CD14-positive monocyte (primary cell): ENCODE measurements at regions not wholly inside any gene's neighbourhood (a gene's known extent, or its start where the extent isn't known, plus 50 kb on each side); places are given as distances from the start of the nearest gene placed in this dataset.

ENCODE experiments used
- DNase-seq, 3 donors: peaks; one replicate each; pipeline ENCODE4 v3.0.0-alpha.2; 2011 to 2022
- H2AFZ ChIP-seq: 2 replicates; pipeline ENCODE4 v1.6.0; 2012; ENCODE audit warnings: mild to moderate bottlenecking, low read depth, low read length, inconsistent platforms; ENCODE audit not compliant: insufficient read depth, poor library complexity, severe bottlenecking
- H3K27ac ChIP-seq, 2 donors: 1 replicate in 1 of 2; 2 replicates in 1 of 2; pipeline ENCODE4 v1.5.1; 2012 to 2013; ENCODE audit warnings: low read length in 2 of 2, control low read depth in 1 of 2, inconsistent platforms in 1 of 2, low read depth in 1 of 2, mild to moderate bottlenecking in 1 of 2
- H3K27me3 ChIP-seq, 2 donors: one replicate each; pipeline versions ENCODE4 v1.6.0 to v1.6.1; 2011 to 2013; ENCODE audit warnings: low read length in 2 of 2; ENCODE audit not compliant: control insufficient read depth in 2 of 2, insufficient read depth in 2 of 2
- H3K36me3 ChIP-seq, 2 donors: replicated peaks in 1 of 2; 1 replicate in 1 of 2; 2 replicates in 1 of 2; pipeline versions ENCODE4 v1.5.1 to v1.6.1; 2012 to 2013; ENCODE audit warnings: low read length in 2 of 2, control low read depth in 1 of 2, inconsistent platforms in 1 of 2, mild to moderate bottlenecking in 1 of 2; ENCODE audit not compliant: insufficient read depth in 2 of 2, control insufficient read depth in 1 of 2
- H3K4me1 ChIP-seq, 2 donors: 1 replicate in 1 of 2; 2 replicates in 1 of 2; pipeline versions ENCODE4 v1.5.1 to v1.6.1; 2012 to 2013; ENCODE audit warnings: low read length in 2 of 2, control low read depth in 1 of 2, inconsistent platforms in 1 of 2, mild to moderate bottlenecking in 1 of 2, moderate library complexity in 1 of 2; ENCODE audit not compliant: insufficient read depth in 2 of 2, control insufficient read depth in 1 of 2
- H3K4me2 ChIP-seq: replicated peaks from 2 replicates; pipeline ENCODE3; 2012; ENCODE audit warnings: low read length, moderate library complexity, mild to moderate bottlenecking; ENCODE audit not compliant: poor library complexity, severe bottlenecking; ENCODE audit errors: extremely low read depth
- H3K4me3 ChIP-seq, 3 experiments: fragments of 200-600 bp in 1 of 3; sonication (generic) in 1 of 3; replicated peaks in 1 of 3; 1 replicate in 2 of 3; 2 replicates in 1 of 3; pipeline ENCODE4 v1.5.1; 2011 to 2013; ENCODE audit warnings: low read length in 3 of 3, mild to moderate bottlenecking in 3 of 3, control low read depth in 2 of 3, low read depth in 2 of 3, inconsistent platforms in 1 of 3, moderate library complexity in 1 of 3
- H3K79me2 ChIP-seq: 2 replicates; pipeline ENCODE4 v1.6.0; 2012; ENCODE audit warnings: mild to moderate bottlenecking, control low read depth, inconsistent platforms, low read length, moderate library complexity; ENCODE audit not compliant: insufficient read depth
- H3K9ac ChIP-seq: 2 replicates; pipeline ENCODE4 v1.6.0; 2017; ENCODE audit warnings: low read length, mild to moderate bottlenecking; ENCODE audit not compliant: insufficient read depth, poor library complexity, severe bottlenecking
- H3K9me3 ChIP-seq, 2 donors: replicated peaks in 1 of 2; 1 replicate in 1 of 2; 2 replicates in 1 of 2; pipeline versions ENCODE4 v1.5.1 to v1.6.1; 2012 to 2013; ENCODE audit warnings: low read length in 2 of 2, control low read depth in 1 of 2; ENCODE audit not compliant: control insufficient read depth in 1 of 2, insufficient read depth in 1 of 2
- H4K20me1 ChIP-seq: 2 replicates; pipeline ENCODE4 v1.6.0; 2012; ENCODE audit warnings: mild to moderate bottlenecking, low read length, control low read depth, moderate library complexity; ENCODE audit not compliant: insufficient read depth
- H3K27ac Mint-ChIP-seq, 7 donors: one replicate each; pipeline ENCODE4 v1.8.0; 2020; ENCODE audit warnings: mild to moderate bottlenecking in 7 of 7, mixed read lengths in 7 of 7, moderate library complexity in 6 of 7, inconsistent platforms in 2 of 7
- H3K27me3 Mint-ChIP-seq, 3 donors: one replicate each; pipeline ENCODE4 v1.8.0; 2021 to 2022; ENCODE audit warnings: low read depth in 3 of 3, mild to moderate bottlenecking in 3 of 3, mixed read lengths in 3 of 3, moderate library complexity in 3 of 3, inconsistent platforms in 1 of 3
- H3K36me3 Mint-ChIP-seq, 2 donors: one replicate each; pipeline ENCODE4 v1.8.0; 2020; ENCODE audit warnings: mixed read lengths in 2 of 2, inconsistent platforms in 1 of 2, mild to moderate bottlenecking in 1 of 2
- H3K4me1 Mint-ChIP-seq: one replicate; pipeline ENCODE4 v1.8.0; 2020; ENCODE audit warnings: mild to moderate bottlenecking, mixed read lengths
- H3K4me3 Mint-ChIP-seq, 2 donors: one replicate each; pipeline ENCODE4 v1.8.0; 2020; ENCODE audit warnings: mild to moderate bottlenecking in 2 of 2, mixed read lengths in 2 of 2, moderate library complexity in 1 of 2
- H3K9me3 Mint-ChIP-seq, 7 donors: one replicate each; pipeline ENCODE4 v1.8.0; 2020 to 2022; ENCODE audit warnings: mixed read lengths in 7 of 7, mild to moderate bottlenecking in 6 of 7, moderate library complexity in 6 of 7, inconsistent platforms in 2 of 7
- CTCF ChIP-seq: fragments of 200-600 bp; IDR thresholded peaks from one replicate; pipeline ENCODE4 v1.8.0; 2022; ENCODE audit warnings: antibody characterized with exemption, mild to moderate bottlenecking
- WGBS: methylation state at CpG from one replicate; pipeline ENCODE4 v1.1.5; 2013; ENCODE audit warnings: missing lambda C conversion rate; ENCODE audit not compliant: insufficient coverage; 5-methylcytosine and 5-hydroxymethylcytosine counted together
- intact Hi-C, 2 donors: fragments of 100-400 bp; cut with micrococcal nuclease; formaldehyde crosslinking; loops; one replicate each; pipeline versions ENCODE4 v1.15.0 to v1.15.1; 2023

DNA sequence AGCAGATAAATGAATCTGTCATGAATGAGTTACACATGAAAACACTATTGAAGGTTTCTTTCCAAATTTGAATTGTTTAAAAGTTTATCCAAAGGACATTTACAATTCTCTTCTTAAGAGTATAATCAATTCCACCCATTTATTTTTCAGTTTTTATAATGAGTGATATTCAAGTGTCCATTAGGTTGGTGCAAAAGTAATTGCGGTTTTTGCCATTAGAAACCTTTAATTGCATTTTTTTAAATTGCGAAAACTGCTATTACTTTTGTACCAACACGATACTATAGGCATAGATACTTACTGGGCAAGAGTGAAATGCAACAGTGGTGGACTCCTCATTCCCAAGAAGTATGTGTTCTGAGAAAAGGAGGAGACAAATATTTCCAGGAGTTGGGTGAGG is 422.7 kb upstream of the MON1B start:
- no peak overlapping the region for H3K9ac ChIP-seq
- no peaks in the 10 kb centered on the region for H4K20me1 ChIP-seq
- Mint-ChIP-seq H3K9me3 (peaks cover 4 to 21% (median 9%) of the 10 kb centered on the region in 7 donors), H3K27me3 (no peaks in the 10 kb centered on the region), H3K36me3 (no peaks in the 10 kb centered on the region), H3K4me1 (no peaks in the 10 kb centered on the region), H3K27ac (no peak overlapping the region), H3K4me3 (no peak overlapping the region)
- TF ChIP-seq CTCF: no peak
- H3K4me1 ChIP-seq: no peaks in the 10 kb centered on the region
- H3K4me3 ChIP-seq: no peak overlapping the region
- WGBS: no CpG with 5 or more reads among the region's 3 CpGs
- no peak for DNase-seq
- no peaks in the 10 kb centered on the region for H3K27me3 ChIP-seq
- no peak overlapping the region for H3K4me2 ChIP-seq
- no peak overlapping the region for H3K27ac ChIP-seq
- H2AFZ ChIP-seq: no peak overlapping the region
- no peaks in the 10 kb centered on the region for H3K36me3 ChIP-seq
- intact Hi-C loops: no loop called here
- peaks cover 15 to 27% of the 10 kb centered on the region in 2 donors for H3K9me3 ChIP-seq
- H3K79me2 ChIP-seq: no peaks in the 10 kb centered on the region

DNA sequence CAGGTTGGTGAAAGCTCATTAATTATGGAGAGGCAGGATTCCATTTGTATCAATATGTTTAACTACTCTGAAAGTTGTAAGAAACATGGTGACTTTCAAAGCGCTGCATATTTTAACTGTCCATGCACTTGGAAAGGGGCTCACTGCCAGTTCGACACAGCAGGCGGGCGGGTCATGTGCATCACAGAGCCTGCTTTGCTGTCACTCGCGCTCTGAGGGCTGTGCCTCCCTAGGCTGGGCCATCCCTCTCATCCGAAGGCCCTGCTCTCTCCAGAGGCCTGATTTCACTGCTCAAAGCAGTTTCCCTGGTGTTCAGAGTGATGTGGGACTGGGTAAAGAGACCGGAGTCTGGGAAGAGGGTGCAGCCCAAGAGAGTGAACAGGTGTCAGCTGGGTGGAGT is 422.0 kb upstream of the MON1B start:
- Mint-ChIP-seq H3K27me3 (no peaks in the 10 kb centered on the region), H3K4me3 (no peak overlapping the region), H3K36me3 (no peaks in the 10 kb centered on the region), H3K27ac (no peak overlapping the region), H3K9me3 (peaks cover 7 to 18% (median 9%) of the 10 kb centered on the region in 7 donors), H3K4me1 (no peaks in the 10 kb centered on the region)
- no peak for TF ChIP-seq CTCF
- Histone ChIP-seq H3K27me3 (no peaks in the 10 kb centered on the region), H3K79me2 (no peaks in the 10 kb centered on the region), H4K20me1 (no peaks in the 10 kb centered on the region), H3K9ac (no peak overlapping the region), H3K4me2 (no peak overlapping the region), H3K27ac (no peak overlapping the region), H3K4me3 (no peak overlapping the region), H3K9me3 (peaks cover 12 to 27% of the 10 kb centered on the region in 2 donors), H3K4me1 (no peaks in the 10 kb centered on the region), H2AFZ (no peak overlapping the region), H3K36me3 (no peaks in the 10 kb centered on the region)
- intact Hi-C loops: no loop called here
- DNase-seq: no peak
- WGBS: 96% methylated on average over 8 of the region's 8 CpGs
